ENCODE measurements at regions not wholly inside any gene's neighbourhood (a gene's known extent, or its start where the extent isn't known, plus 50 kb on each side); places are given as distances from the start of the nearest gene placed in this dataset.

DNA sequence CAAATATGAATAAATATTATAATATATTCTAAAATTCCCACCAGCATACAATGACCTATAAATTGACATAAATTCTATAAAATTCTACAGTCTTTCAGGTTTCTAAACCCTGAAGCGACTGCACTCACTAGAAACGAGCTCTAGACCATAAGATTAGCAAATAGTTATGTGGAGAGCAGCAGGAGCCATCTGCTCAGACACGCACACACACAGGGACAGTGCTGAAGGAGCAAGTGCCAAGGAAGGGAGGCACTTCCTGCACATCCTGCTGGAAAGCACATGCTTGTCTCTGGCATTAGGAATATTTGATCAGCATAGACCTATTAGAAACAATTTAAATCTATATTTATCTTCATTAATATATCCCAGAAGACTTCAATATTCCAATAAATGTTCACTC lies 713.9 kb upstream of the CDH2 start:
- no peak for DNase-seq

DNA sequence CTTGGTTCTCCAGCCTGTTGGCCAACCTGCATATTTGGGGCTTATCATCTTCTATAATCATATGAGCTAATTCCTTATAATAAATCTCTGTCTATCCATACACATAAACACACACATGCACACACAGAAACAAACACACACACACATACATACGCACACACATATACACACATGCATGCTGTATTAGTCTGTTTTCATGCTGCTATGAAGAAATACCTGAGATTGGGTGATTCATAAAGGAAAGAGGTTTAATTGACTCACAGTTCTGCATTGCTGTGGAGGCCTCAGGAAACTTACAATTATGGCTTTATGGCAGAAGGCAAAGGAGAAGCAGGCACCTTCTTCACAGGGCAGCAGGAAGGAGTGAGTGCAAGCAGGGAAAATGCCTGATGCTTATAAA lies 707.4 kb upstream of the CDH2 start:
- no peak for DNase-seq

DNA sequence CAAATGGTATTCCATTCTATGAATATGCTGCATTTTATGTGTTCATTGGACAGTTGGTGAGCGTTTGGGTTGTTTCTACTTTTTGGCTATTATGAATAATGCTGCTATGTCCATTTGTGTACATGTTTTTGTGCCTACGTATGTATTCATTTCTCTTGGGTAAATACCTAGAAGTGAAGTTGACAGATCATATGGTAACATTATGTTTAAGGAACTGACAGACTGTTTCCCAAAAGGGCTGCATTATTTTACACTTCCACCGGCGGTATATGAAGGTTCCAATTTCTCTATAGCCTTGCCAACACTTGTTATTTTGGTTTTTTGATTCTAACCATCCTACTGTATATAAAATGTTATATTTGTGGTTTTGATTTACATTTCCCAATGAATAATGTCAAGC lies 703.9 kb upstream of the CDH2 start:
- DNase-seq = no peak

DNA sequence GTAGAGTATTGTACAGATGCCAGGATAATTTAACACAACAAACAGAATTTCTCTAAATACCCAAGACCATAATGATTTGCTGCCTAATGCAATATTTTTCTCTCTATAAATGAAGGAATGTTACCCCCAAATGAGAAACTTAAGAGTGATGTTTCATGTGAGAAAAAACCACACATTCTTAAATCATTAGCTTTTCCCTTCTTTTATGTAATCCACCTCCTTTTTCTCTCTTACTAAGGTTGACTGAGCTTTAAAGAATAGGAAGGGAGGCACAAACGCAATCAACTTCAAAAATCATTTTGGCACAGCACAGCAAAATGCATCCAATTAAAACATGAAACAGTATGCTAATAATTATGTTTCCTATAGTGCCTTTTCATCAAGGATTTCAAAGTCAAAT lies 698.1 kb upstream of the CDH2 start:
- no peak for DNase-seq

DNA sequence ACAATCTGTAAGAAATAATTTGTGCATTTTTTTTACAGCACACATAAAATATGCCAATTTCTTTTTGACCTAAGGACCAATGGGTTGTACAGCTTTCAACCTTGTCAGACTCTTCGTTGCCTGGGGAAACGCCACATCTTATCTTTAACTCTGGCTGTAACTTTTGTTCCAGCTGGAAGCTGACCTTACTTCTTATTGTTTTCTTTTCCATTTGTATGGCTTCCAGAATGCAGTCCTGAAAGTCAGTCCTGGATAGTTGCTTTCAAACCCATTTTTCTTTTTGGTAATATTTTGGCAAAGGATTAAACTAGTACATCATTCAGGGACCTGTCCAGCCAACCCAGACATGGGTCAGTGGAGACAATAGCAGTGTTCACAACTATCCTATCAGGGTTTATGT lies 686.5 kb upstream of the CDH2 start:
- no peak for DNase-seq

DNA sequence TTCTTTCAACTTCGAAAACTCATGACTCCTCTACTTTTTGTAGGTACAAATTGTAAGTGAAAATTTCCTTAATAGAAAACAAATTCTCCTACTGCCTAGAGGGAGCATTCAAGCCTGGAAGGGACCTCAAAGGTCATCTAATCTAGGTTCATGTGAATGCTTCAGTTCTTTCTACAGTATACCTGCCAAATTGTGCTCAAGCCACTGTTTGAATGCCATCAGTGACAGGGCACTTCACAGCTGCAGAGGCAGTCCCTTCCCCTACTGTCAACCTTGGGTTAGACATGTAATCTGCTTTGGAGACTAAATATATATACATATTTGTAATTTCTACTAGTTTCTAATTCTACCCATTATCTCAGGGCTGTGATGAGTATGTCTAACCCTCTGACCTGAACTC lies 681.3 kb upstream of the CDH2 start:
- DNase-seq = no peak

DNA sequence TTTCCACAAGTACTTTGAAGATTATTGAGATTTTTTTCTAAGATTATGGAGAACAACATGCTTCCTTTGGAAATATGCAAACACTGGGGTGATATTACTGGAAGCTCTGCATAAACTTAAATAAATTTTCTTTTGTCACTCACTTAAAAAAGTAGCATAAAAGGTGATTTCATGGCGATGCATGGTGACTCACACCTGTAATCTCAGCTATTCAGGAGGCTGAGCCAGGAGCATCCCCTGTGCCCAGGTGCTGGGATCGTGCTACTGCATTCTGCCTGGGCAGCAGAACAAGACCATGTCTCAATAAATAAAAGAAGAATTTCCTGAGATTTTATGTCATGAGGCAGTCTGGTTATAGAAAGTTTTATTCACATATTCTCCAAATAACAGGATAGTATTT lies 679.1 kb upstream of the CDH2 start:
- DNase-seq = no peak

DNA sequence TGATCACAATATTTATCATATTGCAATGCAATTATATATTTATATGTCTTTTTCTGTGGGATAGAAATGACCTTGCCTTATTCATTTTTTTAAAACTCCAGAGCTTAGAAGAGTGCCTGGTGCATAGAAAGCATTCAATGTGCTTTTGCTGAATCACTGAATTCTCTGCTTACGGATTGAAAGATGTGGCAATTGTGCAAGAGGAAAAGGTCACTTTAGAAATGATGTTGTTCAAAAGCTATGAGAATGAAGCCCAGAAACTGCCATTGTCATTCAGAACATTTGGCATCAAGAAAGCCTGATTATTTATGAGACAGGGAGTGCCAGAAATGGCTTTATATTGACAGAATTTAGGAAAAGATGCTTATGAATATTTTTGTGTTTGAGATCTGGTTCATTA lies 678.6 kb upstream of the CDH2 start:
- no peak for DNase-seq

DNA sequence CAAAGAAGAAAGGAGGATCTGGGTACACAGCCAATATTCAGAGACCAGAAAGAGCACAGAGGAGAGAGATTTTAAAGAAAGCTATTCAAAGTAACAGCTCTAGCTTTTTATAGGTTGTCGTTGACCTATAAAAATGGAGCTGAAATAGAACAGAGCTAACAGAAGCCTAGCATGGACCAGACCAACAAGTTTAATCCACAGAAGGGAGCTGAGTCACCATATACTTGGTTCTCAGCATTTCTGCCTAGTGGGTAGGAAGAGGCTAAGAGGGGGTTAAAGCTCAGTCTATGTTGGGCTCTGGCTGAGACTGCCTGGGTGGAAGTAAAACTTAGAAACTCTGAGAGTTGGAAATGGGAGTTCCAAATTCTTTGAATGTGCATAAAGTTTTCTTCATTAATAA lies 678.0 kb upstream of the CDH2 start:
- DNase-seq = no peak

DNA sequence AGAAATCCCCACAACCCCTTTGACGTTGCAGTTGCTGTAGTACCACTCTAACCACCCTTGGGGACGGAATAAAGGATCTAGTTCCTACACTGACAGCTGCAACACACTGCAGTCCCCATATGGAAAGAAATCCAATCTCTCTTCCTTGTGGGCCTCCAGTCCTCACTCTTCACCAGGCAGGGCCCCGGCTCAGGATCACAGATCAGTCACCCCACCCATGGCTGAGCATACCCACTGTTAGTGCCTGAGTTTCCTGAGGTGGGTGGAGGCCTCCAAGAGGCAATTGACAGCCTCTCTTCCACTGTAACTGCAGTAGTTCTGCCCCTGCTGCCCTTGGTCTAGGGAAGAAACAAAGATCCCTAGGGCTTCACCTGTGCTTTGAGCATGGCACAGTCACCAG lies 670.0 kb upstream of the CDH2 start:
- no peak for DNase-seq

DNA sequence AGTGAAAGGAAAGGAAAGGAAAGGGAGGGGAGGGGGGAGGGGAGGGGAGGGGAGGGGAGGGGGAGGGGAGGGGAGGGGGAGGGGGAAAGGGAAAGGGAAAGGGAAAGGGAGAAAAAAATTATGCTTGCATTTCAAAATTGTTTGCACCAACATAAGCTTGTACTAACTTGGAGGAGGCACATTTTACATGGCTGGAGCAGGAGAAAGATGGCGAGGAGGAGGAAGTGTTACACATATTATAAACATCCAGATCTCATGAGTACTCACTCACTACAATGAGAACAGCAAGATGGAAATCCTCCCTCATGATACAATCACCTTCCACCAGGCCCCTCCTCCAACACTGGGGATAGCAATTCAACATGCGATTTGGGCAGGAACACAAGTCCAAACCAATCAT lies 660.2 kb upstream of the CDH2 start:
- no peak for DNase-seq

DNA sequence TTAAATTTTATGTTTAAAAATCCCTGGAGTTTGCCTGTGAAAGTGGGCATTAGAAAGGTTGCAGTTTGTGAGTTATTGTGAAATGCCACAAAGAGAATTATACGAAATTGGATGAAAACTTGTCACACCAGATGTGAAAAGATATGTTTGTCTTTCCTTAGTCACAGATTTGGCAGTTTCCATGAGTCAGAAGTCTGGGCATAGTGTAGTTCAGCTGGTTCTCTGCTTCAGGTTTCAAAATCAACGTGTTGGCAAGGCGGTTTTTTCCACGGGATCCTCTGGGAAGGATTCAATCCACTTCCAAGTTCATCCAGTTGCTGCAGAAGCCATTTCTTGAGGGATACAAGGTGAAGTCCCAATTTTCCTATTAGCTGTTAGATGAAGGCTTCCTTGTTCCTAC lies 658.0 kb upstream of the CDH2 start:
- DNase-seq = no peak

DNA sequence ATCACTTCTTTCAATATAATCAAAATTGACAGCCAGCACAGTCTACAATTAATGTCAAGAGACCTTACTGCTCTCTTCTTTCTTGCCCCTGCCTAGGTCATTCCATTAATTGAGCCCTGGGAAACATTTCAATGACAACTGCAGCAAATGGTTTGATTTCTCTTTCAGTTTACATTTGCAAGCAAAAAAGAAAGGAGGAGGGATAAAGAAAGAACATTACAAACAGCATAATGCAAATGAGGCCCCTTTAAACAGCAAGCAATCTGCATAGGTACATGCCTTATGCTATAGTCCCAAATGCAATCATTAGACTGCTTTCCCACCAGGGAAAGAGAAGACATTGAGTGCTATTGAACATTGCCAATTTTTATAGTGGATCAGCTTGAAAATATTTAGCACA lies 655.0 kb upstream of the CDH2 start:
- DNase-seq = no peak

DNA sequence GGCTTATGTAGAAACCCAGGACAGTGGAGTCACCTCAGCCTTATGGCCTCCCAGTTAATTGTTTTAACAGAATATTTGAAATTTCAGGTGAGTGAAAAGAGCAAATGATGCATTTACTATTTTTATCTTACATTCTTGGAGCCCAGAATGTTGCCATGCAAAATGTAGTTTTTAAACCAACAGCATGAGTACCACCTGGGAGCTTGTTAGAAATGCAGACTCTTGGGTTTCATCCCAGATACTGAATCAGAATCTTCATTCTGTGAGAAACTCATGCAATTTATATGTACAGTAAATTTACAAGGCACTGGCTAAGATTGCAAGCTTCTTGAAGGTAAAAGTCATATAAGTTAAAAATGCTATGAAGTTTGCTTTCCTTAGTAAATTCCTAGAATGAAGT lies 654.5 kb upstream of the CDH2 start:
- no peak for DNase-seq

DNA sequence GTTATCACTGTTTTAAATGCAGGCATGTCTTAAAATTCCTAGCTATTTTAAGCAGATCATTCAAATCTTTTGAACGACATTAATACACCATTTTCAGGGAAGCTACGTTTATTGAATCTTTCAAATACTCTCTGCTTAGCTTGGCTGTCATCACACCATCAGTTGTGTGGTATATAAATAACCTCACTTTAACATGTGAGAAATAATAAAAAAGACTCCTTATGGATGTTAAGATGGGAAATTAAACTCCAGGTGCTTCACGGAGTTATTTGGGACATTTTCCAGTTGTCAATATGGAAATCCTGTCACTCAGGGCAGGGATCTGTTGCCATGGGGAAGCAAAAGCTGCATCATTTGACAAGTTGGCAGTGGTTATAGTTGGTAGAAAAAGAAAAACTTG lies 649.2 kb upstream of the CDH2 start:
- DNase-seq = no peak

DNA sequence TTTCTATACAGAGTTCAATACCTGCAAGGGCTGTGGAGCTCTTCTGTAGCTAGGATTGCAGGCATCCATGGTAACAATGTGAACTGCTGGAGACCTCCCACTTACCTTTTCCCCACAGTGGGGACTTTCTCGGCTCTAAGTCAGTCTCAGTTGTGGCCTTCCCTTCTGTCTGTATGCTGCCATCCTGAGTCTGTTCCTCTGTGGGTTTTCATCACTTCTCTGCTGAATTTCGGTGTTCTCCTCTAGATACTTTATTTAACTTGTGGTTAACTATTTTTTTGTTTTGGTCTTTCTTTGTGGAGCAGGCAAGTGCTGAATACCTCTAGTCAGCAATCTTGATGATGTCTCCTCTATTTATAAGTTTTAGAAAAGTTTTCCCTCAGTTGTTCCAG lies 647.2 kb upstream of the CDH2 start:
- no peak for DNase-seq

DNA sequence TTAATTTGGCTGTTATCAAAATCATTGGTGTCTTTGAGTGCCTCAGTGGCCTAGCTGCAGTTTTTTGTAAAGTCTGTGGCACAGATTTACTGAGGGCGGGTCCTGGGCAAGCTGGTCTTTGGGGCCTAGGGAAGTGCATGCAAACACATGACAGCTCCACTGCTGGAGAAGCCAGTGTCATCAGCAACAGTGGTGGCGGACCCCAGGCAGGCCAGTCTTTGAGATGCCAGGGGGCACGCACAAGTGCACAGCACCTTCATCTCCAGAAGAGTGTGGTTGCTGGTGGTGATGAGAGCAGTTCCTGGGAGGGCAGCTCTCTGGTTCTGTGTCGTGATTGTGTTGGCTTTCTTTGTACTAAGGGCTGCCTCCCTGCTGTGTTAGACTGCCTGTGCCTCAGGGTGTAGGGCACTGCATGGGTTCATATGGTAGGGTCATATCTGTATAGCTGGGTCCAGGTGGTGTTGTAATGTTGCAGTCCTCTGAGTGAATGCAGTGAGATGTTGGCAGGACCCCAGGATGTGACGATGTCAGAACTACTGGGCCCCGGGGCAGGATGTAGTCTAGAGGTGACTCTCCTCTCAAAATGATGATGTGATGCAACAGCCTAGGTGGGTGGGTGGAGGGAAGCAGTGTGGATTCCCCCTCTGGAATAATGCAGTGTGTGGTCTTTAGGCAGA lies 646.7 kb upstream of the CDH2 start:
- no peak for DNase-seq

DNA sequence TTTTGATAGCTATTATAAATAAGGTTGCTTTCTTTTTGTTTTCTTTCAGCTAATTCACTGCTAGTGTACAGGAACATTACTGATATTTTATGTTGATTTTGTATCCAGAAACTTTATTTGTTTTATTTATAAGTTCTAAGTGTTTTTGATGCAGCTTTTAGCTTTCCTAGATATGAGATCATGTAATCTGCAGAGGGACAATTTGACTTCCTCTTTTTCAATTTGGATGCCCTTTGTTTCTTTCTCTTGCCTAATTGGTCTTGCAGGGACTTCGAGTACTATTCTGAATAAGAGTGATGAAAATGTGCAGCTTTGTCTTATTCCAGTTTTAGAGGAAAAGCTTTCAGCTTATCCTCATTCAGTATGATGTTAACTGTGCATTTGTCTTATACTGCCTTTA lies 643.4 kb upstream of the CDH2 start:
- DNase-seq = no peak

DNA sequence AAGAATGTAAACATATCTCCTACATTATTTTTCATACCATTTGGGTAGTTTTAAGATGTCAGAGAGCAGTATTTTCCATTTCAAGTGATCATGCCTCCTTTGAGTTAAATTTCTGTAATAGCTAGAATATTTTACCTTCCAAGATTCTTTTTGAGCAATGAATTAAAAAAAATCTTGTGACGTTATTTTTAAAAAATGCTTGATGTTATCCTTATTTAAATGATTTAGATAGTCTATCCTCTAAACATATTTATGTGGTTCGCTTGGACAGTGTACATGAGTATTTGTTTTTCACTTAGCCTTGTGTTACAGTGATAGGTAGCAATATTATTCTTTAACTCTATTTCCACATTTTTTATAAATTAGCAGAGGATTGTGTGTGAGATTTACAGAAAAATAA lies 639.2 kb upstream of the CDH2 start:
- no peak for DNase-seq

DNA sequence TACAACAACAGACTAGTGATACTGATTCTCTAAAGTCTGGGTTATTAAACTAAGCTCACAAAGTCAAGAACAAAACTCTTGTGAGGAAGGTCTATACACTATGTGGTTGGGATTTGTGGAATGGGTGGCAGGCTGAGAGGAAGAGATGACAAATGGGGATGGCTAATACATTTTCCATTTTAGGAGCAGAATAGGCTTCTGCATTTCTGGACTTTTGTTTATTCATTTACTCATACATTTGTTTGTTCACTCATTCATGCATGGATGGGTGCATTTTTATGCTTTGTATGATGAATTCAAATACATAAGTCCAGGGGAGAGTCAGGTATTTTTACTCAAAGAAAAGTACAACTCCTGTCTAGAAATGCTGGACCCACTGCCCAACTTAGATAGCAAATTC lies 637.4 kb upstream of the CDH2 start:
- DNase-seq = no peak

DNA sequence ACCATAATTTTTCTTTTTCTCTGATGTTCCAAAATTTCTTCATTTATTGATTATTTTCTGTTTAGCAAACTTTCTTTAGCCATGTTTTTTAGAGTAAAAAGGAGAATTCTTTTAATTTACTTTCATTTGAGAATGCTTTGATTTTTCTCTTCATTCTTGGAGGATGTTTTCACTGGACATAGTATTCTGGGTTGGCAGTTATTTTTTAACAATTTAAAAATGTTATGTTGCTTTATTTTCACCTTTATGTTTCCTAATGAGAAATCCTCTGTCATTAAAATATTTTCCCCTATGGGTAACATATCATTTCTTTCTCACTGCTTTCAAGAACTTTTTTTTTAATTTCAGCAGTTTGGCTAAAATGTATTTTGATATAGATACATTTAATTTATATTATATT lies 631.4 kb upstream of the CDH2 start:
- DNase-seq = no peak

DNA sequence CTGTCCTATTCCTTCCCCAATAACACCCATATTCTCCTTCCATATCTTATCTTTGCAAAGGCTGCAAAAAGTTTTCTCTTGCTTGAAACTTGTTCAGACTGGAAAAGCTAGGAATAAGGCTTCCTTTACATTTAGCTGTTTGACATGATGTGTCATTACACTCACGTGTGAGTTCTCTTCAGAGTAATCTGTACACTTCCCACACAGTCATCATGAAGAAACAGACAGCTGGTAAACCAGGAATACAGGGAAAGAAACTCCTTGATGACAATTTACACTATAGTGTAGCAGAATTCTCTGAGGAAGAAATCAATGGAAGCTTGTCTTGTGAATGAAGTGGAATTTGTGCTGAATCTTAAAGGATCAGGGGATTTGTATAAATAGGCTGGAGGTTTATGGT lies 628.6 kb upstream of the CDH2 start:
- no peak for DNase-seq

DNA sequence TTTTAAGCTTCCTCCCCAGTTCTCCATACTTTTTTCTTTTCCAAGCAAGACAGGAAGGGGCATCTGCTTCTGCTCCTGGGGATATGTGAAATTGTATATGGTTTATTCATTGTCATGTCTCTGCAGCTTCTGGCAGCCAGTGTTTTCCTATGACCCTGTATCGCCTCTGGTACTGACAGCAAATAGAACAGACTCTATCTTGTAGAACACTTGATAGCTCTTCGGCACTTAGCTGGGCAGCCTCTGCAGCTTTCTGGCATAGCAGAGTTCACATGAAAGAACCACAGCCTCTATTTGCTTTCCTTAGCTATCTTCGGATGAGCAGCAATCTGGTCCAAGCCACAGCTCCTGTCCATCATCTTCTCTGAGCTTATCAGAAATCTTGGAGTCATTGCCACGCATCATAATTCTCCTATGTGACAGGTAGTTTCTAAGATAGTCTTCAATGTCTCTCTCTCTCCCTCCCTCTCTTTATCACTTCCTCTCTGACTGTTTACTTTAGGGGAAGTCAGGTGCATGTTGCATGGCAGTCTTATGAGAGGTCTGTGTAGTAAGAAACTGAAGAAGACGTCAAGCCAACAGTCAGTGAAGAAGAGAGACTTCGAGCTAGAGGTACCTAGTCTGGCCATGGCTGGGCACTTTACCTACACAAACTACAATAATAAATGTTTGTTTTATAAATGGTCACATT lies 627.7 kb upstream of the CDH2 start:
- DNase-seq = no peak

DNA sequence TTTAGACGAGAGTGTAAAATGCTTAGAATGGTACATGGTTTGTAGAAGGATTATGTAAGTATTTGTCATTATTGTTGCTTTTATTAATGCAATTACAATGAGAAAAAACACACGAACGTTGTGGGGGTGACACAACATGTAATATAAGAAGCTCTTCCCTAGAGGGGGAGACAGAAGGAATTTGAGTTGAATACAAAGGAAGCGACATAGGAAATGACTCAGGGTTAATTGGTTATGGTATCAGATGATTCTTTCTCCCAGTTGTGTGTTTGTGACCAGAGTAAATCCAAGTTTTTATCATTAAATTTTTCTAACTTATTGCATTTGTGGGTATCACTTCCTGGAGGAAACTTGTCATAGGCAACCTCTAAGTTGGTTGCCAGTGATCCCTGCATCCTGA lies 625.6 kb upstream of the CDH2 start:
- DNase-seq = no peak

DNA sequence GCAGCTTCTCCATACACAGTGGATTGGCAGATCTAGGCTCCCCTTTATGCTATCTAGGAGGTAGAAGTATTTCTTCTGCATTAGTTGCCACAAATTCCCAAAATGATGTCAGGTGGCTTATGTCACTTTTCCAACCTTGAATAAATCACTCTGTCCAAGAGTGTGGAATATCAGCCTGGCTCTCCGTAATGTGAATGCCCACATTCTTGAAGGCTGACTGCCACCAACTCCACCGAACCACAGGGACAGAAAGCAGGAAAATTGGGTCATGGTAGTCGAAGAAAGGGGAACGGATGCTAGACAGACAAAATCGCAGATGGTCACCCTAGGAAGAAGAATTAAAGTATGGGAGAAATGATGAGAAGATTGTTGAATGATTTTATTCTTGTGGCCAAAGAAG lies 624.9 kb upstream of the CDH2 start:
- no peak for DNase-seq
